ENCODE measurements at regions not wholly inside any gene's neighbourhood (a gene's known extent, or its start where the extent isn't known, plus 50 kb on each side); places are given as distances from the start of the nearest gene placed in this dataset.
A peak's percentile ranks its signal among the peaks of the same experiment; 100 is the strongest.
"Not testable (repeated sequence)": the region's sequence is repeated elsewhere in the genome, so short reads cannot be mapped to it uniquely, and the experiment has no call there.

- DNase-seq, result no peak
Observed at GRCh38 chr6:163895162-163895561, 480.6 kb downstream of the QKI start.

DNA sequence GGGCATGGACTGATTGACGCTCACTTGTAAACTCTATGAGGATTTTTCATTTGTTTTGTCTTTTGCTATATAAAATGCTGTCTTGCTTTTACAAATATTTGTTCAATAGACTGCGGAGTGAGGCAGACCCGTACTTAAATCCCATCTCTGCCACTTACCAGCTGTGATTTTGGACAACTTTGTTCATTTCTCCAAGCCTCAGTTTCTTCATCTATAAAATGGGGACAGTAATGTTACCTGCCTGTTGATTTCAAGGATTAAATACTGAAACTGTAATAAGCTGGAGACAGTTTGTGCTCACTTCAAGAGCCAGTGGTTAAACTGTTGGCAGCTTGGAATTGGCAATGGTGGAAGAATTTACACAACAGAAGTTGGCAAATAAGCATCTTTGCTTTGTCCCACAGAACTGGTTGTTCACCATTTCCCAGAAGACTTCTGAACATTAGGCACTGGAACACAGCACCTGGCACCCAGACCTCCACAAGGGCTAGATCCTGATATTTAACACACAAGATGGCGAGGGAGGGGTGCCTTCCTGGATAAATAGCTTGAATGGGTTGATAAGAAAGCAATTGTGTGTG lies 479.2 kb downstream of the QKI start:
- DNase-seq, result no peak

- DNase-seq, result no peak
Observed at GRCh38 chr6:163892824-163893561, 478.5 kb downstream of the QKI start.

DNA sequence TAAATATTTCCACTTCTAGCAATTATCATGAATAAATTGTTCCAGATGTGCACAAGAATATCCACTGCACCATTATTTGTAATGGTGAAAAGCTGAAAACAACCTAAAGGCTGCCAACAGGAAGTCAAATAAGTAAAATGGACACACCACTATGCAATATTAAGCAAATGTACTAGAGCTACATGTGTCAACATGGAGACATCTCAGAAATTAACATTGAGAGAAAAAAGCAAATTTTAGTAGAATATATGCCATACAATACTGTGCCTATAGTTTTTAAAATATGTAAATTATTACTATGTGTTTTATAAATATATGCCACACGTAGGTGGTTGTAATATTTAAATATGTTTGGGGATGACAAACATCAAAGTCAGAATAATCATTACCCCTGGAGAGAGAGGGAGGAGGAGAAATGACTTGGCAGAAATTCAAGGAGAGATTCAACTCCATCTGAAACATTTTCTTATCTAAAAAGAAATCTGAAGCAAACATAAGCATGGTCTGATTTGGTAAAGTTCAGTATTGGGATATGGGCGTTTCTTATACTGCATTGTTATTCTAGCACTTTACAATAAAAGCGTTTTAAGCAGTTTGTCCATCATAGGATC lies 475.5 kb downstream of the QKI start:
- no peak for DNase-seq

DNA sequence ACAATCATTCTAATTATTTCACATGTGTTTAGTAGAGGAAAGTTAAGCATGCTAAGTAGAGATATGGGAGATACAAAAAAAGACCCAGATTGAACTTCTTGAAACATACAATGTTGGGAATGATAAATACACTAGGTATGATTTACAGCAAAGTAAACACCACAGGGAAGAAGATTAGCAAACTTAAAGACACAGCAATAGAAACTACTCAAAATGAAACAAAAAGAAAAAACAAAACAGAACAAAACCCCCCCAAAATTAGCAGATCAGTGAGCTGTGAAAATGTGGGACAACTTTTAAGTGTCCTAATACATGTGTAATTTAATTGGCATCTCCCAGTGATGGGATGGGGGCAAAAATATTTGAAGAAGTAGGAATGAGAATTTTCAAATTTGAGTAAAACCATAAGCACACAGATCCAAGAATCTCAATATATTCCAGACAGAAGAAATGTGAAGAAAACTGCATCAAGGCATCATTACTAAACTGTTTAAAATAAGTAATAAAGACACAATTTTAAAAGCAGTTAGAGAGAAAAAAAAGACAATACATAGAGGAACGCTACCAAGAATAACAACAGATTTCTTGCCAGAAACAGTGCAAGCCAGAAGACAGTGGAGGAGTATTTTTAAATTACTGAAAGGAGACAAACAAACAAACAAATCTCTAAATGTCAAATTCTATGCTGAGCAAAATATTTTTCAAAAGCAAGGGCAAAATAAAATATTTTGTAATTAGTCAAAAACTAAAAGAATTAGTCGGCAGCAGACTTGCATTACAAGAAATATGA lies 473.7 kb downstream of the QKI start:
- no peak for DNase-seq

DNA sequence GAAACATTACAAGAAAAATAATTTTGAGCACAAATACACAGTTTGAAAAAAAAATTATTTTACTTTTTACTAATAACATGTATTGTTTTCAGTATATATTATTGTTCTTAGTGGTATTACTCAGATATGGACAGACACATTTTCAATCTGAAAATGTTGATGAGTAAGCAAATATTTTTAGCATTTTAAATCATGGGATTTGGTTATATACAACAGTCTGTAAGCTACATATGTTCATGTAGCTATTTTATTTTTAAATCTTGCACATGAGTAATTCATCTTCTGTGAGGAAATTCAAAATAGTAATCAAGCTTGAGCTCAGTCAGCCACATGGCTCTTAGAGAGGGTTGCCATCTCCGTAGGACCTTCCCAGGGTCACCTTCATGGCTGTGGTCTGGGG lies 471.9 kb downstream of the QKI start:
- DNase-seq, result no peak

- no peak for DNase-seq
Observed at GRCh38 chr6:163883984-163884383, 469.5 kb downstream of the QKI start.

DNA sequence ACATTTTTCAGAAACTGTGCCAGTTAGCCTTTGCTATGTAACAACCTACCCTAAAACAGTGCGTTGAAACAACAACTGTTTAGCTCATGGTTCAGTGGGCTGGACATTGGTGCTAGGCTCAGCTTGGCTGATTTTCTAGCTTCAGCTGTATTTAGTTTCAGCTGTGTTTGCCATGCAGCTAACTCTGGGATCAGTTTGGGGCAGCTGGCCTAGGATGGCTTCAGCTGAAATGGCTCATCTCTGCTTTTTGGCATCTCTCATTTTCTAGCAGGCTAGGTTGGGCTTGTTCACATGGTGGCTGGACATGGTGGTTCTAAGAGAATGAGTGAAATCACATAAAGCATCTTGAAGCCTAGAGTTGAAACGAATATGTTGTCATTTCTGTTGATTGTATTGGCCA lies 464.2 kb downstream of the QKI start:
- DNase-seq, result no peak

- no peak for DNase-seq
Observed at GRCh38 chr6:163877877-163878639, 463.5 kb downstream of the QKI start.

GRCh38 chr6:163876391-163876790 lies 461.9 kb downstream of the QKI start:
- no peak for DNase-seq

- no peak for DNase-seq
Observed at GRCh38 chr6:163874784-163875183, 460.3 kb downstream of the QKI start.

DNA sequence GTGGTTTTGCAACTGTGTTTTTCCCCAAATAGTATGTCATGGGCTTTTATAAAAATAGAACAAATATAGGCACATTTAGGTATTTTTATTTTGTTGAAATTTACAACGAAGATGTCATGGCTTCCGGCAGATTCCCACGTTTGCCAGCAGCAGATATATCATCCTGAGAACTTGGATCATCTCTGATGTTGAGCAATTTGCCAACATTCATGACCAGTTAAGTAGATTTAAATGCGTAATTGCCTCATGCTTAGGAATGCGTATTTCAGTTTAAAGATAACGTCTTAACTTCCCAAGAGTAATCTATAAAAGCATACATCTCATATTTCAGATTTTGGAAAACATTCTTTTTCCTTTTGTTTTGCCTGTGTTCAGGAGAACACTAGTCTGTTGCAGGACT lies 457.8 kb downstream of the QKI start:
- no peak for DNase-seq

DNA sequence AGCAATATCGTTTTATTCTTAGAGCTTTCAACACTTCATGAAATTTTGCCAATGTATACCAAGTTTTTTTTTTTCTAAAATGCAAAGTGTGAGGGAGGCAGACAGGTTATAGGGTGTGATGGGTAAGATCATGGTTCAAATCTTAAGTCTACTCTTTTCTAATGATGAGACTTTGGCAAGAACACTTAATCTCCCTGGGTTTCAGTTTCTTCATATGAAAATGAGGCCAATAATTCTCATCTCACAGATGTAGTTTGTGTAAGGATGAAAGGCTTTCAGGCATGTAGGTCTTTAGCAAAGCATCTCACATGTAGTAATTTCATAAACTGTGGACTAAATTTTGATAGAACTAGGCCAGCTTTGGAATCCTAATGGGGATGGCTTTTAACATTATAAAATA lies 457.1 kb downstream of the QKI start:
- no peak for DNase-seq

GRCh38 chr6:163867518-163868292 lies 453.2 kb downstream of the QKI start:
- peak in 1 of 56 donors; percentile 7 for DNase-seq

DNA sequence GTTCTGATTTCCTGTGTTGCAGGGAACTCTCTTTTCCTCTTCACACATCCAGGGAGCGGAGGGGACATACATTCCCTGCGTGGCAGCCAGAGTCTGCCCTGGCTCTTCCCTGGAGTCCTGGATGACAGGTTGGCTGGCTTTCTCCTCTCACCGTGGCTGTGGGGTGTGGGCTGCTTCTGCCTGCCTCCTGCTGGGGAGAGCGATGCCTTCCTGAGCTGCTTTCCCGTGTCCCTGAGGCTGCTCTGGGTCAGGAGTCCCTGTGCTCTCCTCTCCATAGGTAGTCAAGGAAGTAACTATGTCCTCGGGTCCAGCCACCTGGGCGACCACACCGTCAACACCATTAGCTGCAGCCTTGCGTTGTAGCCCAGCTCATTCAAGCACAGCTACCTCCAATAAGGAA lies 451.7 kb downstream of the QKI start:
- no peak for DNase-seq

- DNase-seq, result no peak
Observed at GRCh38 chr6:163863565-163863964, 449.0 kb downstream of the QKI start.

- DNase-seq, result no peak
Observed at GRCh38 chr6:163862701-163863100, 448.2 kb downstream of the QKI start.

DNA sequence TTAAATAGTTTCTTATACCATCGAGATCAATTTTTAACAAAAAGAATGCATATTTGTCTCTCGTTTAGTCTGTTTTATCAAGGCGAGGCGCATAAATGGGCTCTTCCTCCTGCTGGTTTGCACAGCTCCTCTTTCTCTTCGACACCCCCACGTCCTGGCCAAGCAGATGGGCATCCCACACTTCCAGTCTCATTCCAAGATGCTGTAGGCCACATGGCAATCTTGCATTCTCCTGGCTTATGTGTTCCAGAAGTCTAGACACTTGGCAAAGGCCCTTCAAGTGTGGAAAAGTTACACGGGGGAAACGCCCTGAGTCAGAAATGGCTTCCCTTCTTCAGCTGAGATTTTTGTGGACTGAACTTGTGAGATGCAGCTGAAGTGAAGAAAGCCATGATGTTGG lies 447.1 kb downstream of the QKI start:
- no peak for DNase-seq

DNA sequence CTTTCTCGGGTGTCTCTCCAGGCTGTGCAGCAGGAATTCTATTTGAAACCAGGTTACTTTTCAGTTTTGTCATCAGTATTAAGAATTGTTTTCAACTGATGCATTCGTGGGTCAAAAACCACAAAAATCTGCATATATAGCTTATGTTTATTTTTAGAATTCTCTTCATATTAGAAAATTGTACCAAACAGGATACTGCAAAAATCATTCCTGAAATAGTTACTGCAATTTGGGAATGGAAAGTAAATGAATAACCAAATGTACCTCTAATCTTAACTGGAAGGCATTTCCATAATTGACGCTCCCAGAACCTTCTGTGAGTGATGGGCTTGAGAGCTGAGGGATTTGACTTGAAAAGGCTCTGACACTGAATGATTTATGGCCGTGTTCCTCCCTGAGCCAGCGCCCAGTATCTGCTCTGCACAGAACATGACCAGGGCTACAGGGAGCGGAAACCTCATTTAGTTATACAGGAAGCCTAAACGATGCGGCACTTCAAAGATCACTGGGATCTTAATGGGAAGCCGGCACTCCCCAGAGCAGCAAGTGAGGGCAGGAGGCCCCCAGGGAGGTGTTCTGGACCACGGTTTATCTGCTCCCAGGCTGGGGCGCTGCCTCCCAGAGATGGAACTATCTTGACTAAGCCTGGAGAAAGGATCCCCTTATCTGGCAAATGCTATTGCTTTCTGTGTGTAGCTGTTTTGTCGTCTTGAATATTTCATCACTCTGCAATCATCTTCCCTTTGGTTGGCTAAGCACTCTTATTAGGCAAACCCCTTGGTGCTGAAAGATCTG lies 446.0 kb downstream of the QKI start:
- no peak for DNase-seq

GRCh38 chr6:163858870-163859269 lies 444.4 kb downstream of the QKI start:
- DNase-seq, result not testable (repeated sequence)

Measured in nucleus accumbens (tissue), 56 donors.